Caco-2 (cell line): ENCODE measurements at regions not wholly inside any gene's neighbourhood (a gene's known extent, or its start where the extent isn't known, plus 50 kb on each side); places are given as distances from the start of the nearest gene placed in this dataset.
"Not testable (repeated sequence)": the region's sequence is repeated elsewhere in the genome, so short reads cannot be mapped to it uniquely, and the experiment has no call there.

Experiments used
- BruUV-seq: library from RNA; stranded (reverse); fragments of 400-500 nt; replicated peaks from 2 replicates; lab custom pipeline; 2021; lab: Mats Ljungman, UMichigan
- CTCF ChIA-PET: fragments of 300-600 bp; sonication (Branson Sonifier 250); formaldehyde crosslinking; loops from one replicate; lab custom pipeline; 2022; ENCODE audit warnings: antibody characterized with exemption; lab: Charles Lee
- POLR2A ChIA-PET: fragments of 300-600 bp; sonication (Branson Sonifier 250); formaldehyde crosslinking; loops from one replicate; lab custom pipeline; 2022; ENCODE audit warnings: antibody characterized with exemption; lab: Charles Lee
- DNase-seq, 2 experiments: peaks; one replicate each; pipeline versions ENCODE4 v3.0.0 to v3.0.0-alpha.2; 2020 to 2022
- H3K27me3 ChIP-seq: replicated peaks from 2 replicates; pipeline ENCODE4 v1.6.0; 2011; ENCODE audit warnings: low read length; ENCODE audit not compliant: control insufficient read depth, insufficient read depth
- H3K36me3 ChIP-seq: 2 replicates; pipeline ENCODE4 v1.5.1; 2011; ENCODE audit warnings: low read length; ENCODE audit not compliant: control insufficient read depth, insufficient read depth
- H3K4me1 ChIP-seq: fragments of 250-450 bp; sonication (Bioruptor Pico); 2 replicates; pipeline ENCODE4 v1.5.1; 2020; ENCODE audit warnings: mild to moderate bottlenecking
- H3K4me3 ChIP-seq: 2 replicates; pipeline ENCODE4 v1.5.1; 2011; ENCODE audit warnings: low read depth, mild to moderate bottlenecking, control low read depth, low read length
- H3K9me3 ChIP-seq: fragments of 250-450 bp; sonication (Bioruptor Pico); 2 replicates; pipeline ENCODE4 v1.5.1; 2020; ENCODE audit warnings: mild to moderate bottlenecking, moderate library complexity
- H3K27ac Mint-ChIP-seq: one replicate; pipeline ENCODE4 v1.8.0; 2022; ENCODE audit warnings: mixed read lengths; ENCODE audit not compliant: unreplicated experiment
- H3K27me3 Mint-ChIP-seq: one replicate; pipeline ENCODE4 v1.8.0; 2022; ENCODE audit warnings: mixed read lengths; ENCODE audit not compliant: insufficient read depth, unreplicated experiment
- H3K36me3 Mint-ChIP-seq: one replicate; pipeline ENCODE4 v1.8.0; 2022; ENCODE audit warnings: mild to moderate bottlenecking, mixed read lengths; ENCODE audit not compliant: insufficient read depth, unreplicated experiment
- H3K4me1 Mint-ChIP-seq: one replicate; pipeline ENCODE4 v1.8.0; 2022; ENCODE audit warnings: low read depth, mixed read lengths; ENCODE audit not compliant: unreplicated experiment
- H3K4me3 Mint-ChIP-seq: one replicate; pipeline ENCODE4 v1.8.0; 2022; ENCODE audit warnings: mild to moderate bottlenecking, moderate library complexity, mixed read lengths; ENCODE audit not compliant: unreplicated experiment
- H3K9me3 Mint-ChIP-seq: one replicate; pipeline ENCODE4 v1.8.0; 2022; ENCODE audit warnings: mixed read lengths; ENCODE audit not compliant: unreplicated experiment
- CTCF ChIP-seq, 2 experiments: fragments of 200-600 bp in 1 of 2; IDR thresholded peaks; 1 replicate in 1 of 2; 2 replicates in 1 of 2; pipeline versions ENCODE4 v1.5.1 to v1.8.0; 2011 to 2022; ENCODE audit warnings: antibody characterized with exemption in 1 of 2, control low read depth in 1 of 2, inconsistent platforms in 1 of 2, low read depth in 1 of 2, low read length in 1 of 2, mild to moderate bottlenecking in 1 of 2, moderate library complexity in 1 of 2; ENCODE audit not compliant: insufficient read depth in 1 of 2, severe bottlenecking in 1 of 2, unreplicated experiment in 1 of 2
- intact Hi-C: fragments of 100-400 bp; cut with micrococcal nuclease; formaldehyde crosslinking; loops from one replicate; pipeline ENCODE4 v1.10.0; 2022; ENCODE audit not compliant: unreplicated experiment

DNA sequence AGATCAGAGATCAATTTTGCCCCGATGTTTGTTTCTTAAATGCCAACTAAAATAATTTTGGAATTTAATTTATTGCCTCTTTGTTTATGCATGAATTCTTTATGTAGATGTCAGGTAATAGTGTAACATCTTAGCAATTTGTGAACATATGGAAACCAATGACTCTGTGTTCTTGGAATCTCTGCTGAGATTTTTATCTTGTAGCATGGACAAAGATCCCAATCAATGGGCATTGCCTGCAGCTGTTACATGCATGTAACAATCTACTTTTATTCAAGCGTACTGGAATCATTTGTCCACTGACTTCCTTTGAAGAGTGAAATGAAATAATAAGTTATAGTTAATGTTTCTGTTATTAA lies 61.6 kb upstream of the ARSJ start:
- TF ChIP-seq CTCF (IDR thresholded peaks at IDR 0.05; ENCODE audit: insufficient read depth in 1 of 2, low read depth in 1 of 2, low read length in 1 of 2, severe bottlenecking in 1 of 2, unreplicated experiment in 1 of 2), result no peak
- Histone ChIP-seq H3K27me3 (no peaks in the 10 kb centered on the region), H3K9me3 (no peaks in the 10 kb centered on the region), H3K4me1 (0 out of 2 replicates have a peak, but pooled peaks cover 6% of the 10 kb centered on the region), H3K4me3 (no peak overlapping the region), H3K36me3 (no peaks in the 10 kb centered on the region)
- ChIA-PET POLR2A (no interaction called here), CTCF (no interaction called here)
- no peak overlapping the region for H3K4me3 Mint-ChIP-seq
- BruUV-seq, result no TSS peak
- H3K9me3 Mint-ChIP-seq, result no peaks in the 10 kb centered on the region
- peaks cover 6% of the 10 kb centered on the region for H3K4me1 Mint-ChIP-seq
- no peak overlapping the region for H3K27ac Mint-ChIP-seq
- no peak for DNase-seq
- no peaks in the 10 kb centered on the region for H3K27me3 Mint-ChIP-seq
- intact Hi-C loops, result no loop called here
- H3K36me3 Mint-ChIP-seq, result no peaks in the 10 kb centered on the region

GRCh38 chr4:114043116-114043515 lies 63.7 kb upstream of the ARSJ start:
- Mint-ChIP-seq H3K4me3 (no peak overlapping the region), H3K36me3 (no peaks in the 10 kb centered on the region), H3K4me1 (no peaks in the 10 kb centered on the region), H3K27ac (no peak overlapping the region), H3K27me3 (no peaks in the 10 kb centered on the region), H3K9me3 (no peaks in the 10 kb centered on the region)
- H3K36me3 ChIP-seq, result no peaks in the 10 kb centered on the region
- intact Hi-C loops, result no loop called here
- POLR2A ChIA-PET, result no interaction called here
- no peak for TF ChIP-seq CTCF (IDR thresholded peaks at IDR 0.05; ENCODE audit: insufficient read depth in 1 of 2, low read depth in 1 of 2, low read length in 1 of 2, severe bottlenecking in 1 of 2, unreplicated experiment in 1 of 2)
- 0 out of 2 replicates have a peak, but pooled peaks cover 6% of the 10 kb centered on the region for H3K4me1 ChIP-seq
- DNase-seq, result no peak
- H3K27me3 ChIP-seq, result no peaks in the 10 kb centered on the region
- BruUV-seq, result no TSS peak
- no peak overlapping the region for H3K4me3 ChIP-seq
- CTCF ChIA-PET, result no interaction called here
- no peaks in the 10 kb centered on the region for H3K9me3 ChIP-seq

- CTCF ChIA-PET, BruUV-seq: not testable (repeated sequence)
Observed at GRCh38 chr4:114044351-114044750, 64.9 kb upstream of the ARSJ start.

DNA sequence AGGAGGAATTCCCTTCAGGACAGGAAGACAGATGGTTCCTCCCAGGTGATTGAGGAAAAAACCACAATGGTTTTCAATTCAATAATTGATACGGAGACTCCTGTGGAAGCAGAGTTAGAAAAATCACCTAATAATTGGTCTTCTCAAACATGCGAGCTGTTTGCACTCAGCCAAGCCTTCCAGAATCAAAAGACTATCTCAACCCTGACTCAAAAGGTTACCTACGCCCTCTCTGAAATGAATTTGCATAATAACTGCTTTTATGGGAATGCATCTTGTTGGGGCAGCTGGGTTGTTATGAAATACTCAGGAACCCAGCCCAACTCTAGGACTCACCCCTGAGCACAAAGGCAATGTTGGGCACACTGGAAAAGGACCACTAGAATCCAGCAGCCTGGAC lies 66.9 kb upstream of the ARSJ start:
- Histone ChIP-seq H3K9me3 (no peaks in the 10 kb centered on the region), H3K4me3 (no peak overlapping the region), H3K36me3 (no peaks in the 10 kb centered on the region), H3K27me3 (no peaks in the 10 kb centered on the region), H3K4me1 (no peaks in the 10 kb centered on the region)
- TF ChIP-seq CTCF (IDR thresholded peaks at IDR 0.05; ENCODE audit: insufficient read depth in 1 of 2, low read depth in 1 of 2, low read length in 1 of 2, severe bottlenecking in 1 of 2, unreplicated experiment in 1 of 2), result no peak
- no peaks in the 10 kb centered on the region for H3K27me3 Mint-ChIP-seq
- no peaks in the 10 kb centered on the region for H3K4me1 Mint-ChIP-seq
- CTCF ChIA-PET, result no interaction called here
- DNase-seq, result no peak
- H3K4me3 Mint-ChIP-seq, result no peak overlapping the region
- no TSS peak for BruUV-seq
- intact Hi-C loops, result no loop called here
- no peak overlapping the region for H3K27ac Mint-ChIP-seq
- POLR2A ChIA-PET, result no interaction called here
- no peaks in the 10 kb centered on the region for H3K36me3 Mint-ChIP-seq
- H3K9me3 Mint-ChIP-seq, result no peaks in the 10 kb centered on the region

More at GRCh38 chr4:114044351-114044750, 64.9 kb upstream of the ARSJ start:
- H3K4me1 Mint-ChIP-seq, H3K27me3 ChIP-seq, H3K36me3 Mint-ChIP-seq, POLR2A ChIA-PET, H3K27me3 Mint-ChIP-seq, H3K36me3 ChIP-seq, H3K27ac Mint-ChIP-seq, H3K4me1 ChIP-seq, H3K4me3 ChIP-seq, intact Hi-C loops, H3K4me3 Mint-ChIP-seq, H3K9me3 ChIP-seq, H3K9me3 Mint-ChIP-seq, DNase-seq: not testable (repeated sequence)

GRCh38 chr4:114048154-114048553 lies 68.7 kb upstream of the ARSJ start:
- intact Hi-C loops, H3K36me3 ChIP-seq, H3K27me3 ChIP-seq, H3K4me1 ChIP-seq, H3K9me3 Mint-ChIP-seq, H3K4me3 Mint-ChIP-seq, H3K27ac Mint-ChIP-seq, CTCF ChIA-PET, DNase-seq, H3K4me3 ChIP-seq, H3K9me3 ChIP-seq, H3K36me3 Mint-ChIP-seq, H3K4me1 Mint-ChIP-seq, H3K27me3 Mint-ChIP-seq, BruUV-seq, POLR2A ChIA-PET: not testable (repeated sequence)
